ENCODE measurements at regions not wholly inside any gene's neighbourhood (a gene's known extent, or its start where the extent isn't known, plus 50 kb on each side); places are given as distances from the start of the nearest gene placed in this dataset.

- TF ChIP-seq CTCF (IDR thresholded peaks at IDR 0.05; ENCODE audit: low read depth, low read length, missing control alignments), result no peak
- in situ Hi-C loops (cut with HindIII; ENCODE audit: low sequenced_read_pairs), result no loop called here
- no peak overlapping the region for H3K4me3 ChIP-seq (ENCODE audit: low read depth, low read length)
- DNase-seq (ENCODE audit: low read depth), result no peak
These were observed 154.1 kb upstream of the ARID2 start for GRCh38 chr12:45575417-45575816.

GRCh38 chr12:45575823-45576475 lies 153.6 kb upstream of the ARID2 start:
- TF ChIP-seq CTCF (IDR thresholded peaks at IDR 0.05; ENCODE audit: low read depth, low read length, missing control alignments), result no peak
- no peak for DNase-seq (ENCODE audit: low read depth)
- in situ Hi-C loops (cut with HindIII; ENCODE audit: low sequenced_read_pairs), result no loop called here
- H3K4me3 ChIP-seq (ENCODE audit: low read depth, low read length), result no peak overlapping the region

DNA sequence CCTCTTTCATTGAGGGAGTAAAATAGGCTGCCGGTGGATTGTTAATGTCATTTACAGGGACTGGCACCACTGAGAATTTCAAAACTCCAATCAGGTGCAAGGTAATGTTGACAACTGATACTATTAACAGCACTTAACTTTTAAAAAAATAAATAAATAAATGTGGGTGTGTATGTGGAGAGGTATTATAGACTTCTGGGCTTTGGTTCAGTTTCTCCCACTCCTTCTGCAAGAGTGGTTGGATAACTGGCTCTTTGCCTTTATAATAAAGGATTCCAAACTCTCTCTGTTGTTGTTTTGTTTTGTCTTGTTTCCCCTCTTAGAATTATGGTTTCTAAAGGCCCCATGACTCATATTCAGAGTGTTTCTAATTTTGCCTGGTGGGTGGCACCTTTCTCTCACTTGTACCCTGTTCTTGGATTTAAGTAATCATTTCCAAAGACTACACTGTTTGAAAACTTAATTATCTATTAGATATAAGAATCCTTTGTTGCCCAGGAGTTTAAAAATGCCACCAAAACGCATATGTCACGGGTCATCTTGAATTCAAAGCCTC lies 151.6 kb upstream of the ARID2 start:
- in situ Hi-C loops (cut with HindIII; ENCODE audit: low sequenced_read_pairs), result no loop called here
- H3K4me3 ChIP-seq (ENCODE audit: low read depth, low read length), result no peak overlapping the region
- DNase-seq (ENCODE audit: low read depth), result no peak
- no peak for TF ChIP-seq CTCF (IDR thresholded peaks at IDR 0.05; ENCODE audit: low read depth, low read length, missing control alignments)

DNA sequence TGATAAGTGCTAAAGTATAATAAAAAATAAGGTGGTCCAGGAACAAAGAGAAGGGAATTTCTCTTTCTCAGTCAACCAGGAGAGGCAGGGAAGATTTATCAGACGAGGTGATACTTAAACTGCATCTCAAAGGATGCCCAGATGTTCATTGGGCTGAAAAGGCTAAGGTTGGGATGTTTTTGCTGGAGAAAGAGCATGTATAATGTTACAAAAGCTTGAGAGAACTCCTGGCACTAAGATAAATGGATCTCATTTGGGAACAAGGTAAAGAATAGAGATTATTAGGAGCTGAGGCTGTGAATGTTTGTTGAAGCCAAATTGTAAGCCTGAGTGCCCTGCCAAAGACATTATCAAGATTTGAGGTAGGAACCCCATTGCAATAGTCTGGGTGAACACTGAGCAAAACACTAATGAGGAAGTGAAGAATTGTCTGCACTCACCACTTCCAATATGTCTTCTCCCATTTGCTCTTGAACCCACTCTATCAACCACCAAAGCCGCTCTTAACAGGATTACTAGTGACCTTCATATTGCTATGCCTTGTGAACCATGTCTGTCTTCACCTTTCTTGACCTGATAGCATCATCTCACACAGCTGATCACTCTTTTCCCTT lies 149.0 kb upstream of the ARID2 start:
- no peak overlapping the region for H3K4me3 ChIP-seq (ENCODE audit: low read depth, low read length)
- TF ChIP-seq CTCF (IDR thresholded peaks at IDR 0.05; ENCODE audit: low read depth, low read length, missing control alignments), result no peak
- in situ Hi-C loops (cut with HindIII; ENCODE audit: low sequenced_read_pairs), result no loop called here
- no peak for DNase-seq (ENCODE audit: low read depth)

- H3K4me3 ChIP-seq (ENCODE audit: low read depth, low read length), result no peak overlapping the region
- no peak for TF ChIP-seq CTCF (IDR thresholded peaks at IDR 0.05; ENCODE audit: low read depth, low read length, missing control alignments)
- no peak for DNase-seq (ENCODE audit: low read depth)
- in situ Hi-C loops (cut with HindIII; ENCODE audit: low sequenced_read_pairs), result no loop called here
These were observed 148.4 kb upstream of the ARID2 start for GRCh38 chr12:45581112-45581511.

DNA sequence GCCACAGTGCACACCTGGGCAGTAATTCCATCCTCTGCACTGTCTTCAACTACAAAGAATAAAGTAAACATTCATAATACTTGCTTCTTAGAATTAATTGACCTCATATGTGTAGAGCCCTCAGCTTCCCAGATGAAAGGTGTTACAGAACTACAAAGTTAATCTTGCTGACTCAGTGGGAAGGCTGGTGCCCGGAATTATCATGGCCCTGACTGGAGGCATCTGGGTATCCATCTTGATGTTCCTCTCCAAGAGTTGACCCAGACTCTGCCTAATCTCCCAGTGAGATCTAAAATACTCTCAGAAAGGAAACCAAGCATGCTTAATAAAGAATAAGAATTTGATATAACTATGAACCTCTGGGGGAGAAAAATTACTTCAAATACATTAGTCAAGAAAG lies 147.0 kb upstream of the ARID2 start:
- no peak overlapping the region for H3K4me3 ChIP-seq (ENCODE audit: low read depth, low read length)
- DNase-seq (ENCODE audit: low read depth), result no peak
- in situ Hi-C loops (cut with HindIII; ENCODE audit: low sequenced_read_pairs), result no loop called here
- no peak for TF ChIP-seq CTCF (IDR thresholded peaks at IDR 0.05; ENCODE audit: low read depth, low read length, missing control alignments)
